G401 (cell line): ENCODE measurements at regions not wholly inside any gene's neighbourhood (a gene's known extent, or its start where the extent isn't known, plus 50 kb on each side); places are given as distances from the start of the nearest gene placed in this dataset.
A peak's percentile ranks its signal among the peaks of the same experiment; 100 is the strongest.
"Not testable (repeated sequence)": the region's sequence is repeated elsewhere in the genome, so short reads cannot be mapped to it uniquely, and the experiment has no call there.

Source experiments
- DNase-seq: peaks from one replicate; pipeline ENCODE4 v3.0.0-alpha.2; 2015; ENCODE audit warnings: low spot score
- in situ Hi-C: cut with HindIII; loops from 2 replicates; pipeline ENCODE4 v1.10.0; 2016; ENCODE audit warnings: low sequenced_read_pairs, mixed read lengths

DNA sequence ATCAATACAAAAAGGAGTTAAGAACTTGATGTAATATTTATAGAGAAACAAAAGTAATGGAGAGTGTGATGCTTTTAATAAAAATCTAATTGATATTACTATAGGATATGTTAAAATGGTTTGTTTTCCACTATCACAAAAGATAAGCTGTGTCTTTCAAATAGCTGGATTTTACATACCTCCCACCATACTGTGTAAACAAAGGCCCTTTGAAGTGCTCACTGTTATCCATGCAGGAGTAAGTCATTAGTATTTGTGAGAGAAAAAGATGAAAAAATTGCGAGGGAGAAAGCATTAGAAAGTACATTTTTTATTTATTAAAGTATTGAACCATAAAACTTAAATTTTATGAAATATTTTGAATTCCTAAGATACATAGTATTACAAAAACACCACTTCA lies 733.0 kb downstream of the GRIK2 start:
- in situ Hi-C loops, result no loop called here
- no peak for DNase-seq

DNA sequence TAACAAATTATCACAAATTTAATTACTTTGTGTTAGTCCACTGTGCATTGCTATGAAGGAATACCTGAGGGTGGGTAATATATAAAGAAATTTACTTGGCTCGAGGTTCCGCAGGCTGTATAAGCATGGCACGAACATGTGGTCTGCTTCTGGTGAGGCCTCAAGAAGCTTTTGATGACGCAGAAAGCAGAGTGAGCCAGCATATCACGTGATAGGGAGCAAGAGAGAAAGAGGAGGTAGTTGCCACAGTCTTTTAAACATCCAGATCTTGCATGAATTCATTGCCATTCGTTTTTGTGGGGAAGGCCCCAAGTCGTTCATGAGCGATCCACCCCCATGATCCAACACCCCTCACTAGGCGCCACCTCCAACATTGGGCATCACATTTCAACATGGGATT lies 733.7 kb downstream of the GRIK2 start:
- no peak for DNase-seq
- in situ Hi-C loops, result no loop called here

DNA sequence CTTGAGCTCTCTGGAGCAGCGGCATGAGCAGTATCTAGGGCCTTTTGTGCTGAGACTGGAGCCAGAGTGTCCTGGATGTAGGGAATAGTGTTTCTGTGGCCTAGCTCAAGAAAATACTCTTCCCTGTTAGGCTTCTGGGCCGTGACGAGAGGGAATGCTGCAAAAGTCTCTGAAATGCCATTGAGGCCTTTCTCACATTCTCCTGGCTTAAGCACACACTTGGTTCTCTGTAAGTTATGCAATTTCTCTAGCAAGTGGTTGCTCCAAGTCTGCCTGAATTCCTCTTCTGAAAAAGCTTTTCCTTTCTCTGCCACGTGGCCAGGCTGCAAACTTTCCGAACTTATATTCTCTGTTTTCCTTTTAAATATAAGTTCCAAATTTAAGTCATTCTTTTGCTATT lies 744.4 kb downstream of the GRIK2 start:
- in situ Hi-C loops, result no loop called here
- no peak for DNase-seq

DNA sequence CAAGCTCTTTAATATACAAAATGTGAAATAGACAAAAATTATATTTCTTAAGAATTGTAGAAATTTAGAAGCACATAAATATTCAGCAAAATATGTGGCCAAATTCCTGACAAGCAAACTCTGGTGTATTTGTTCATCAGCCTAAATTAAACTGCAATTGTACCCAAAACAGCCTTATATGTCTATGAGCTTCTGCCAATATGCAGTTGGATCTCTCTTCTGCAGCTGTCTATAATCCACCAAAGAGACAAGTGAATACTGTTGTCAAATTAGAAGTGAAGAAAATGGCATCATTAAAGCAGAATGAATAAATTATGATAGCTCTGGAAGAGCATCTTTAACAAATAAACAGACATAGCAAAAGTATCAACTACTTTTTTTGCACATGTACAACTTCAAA lies 755.7 kb downstream of the GRIK2 start:
- no peak for DNase-seq
- in situ Hi-C loops, result no loop called here

DNA sequence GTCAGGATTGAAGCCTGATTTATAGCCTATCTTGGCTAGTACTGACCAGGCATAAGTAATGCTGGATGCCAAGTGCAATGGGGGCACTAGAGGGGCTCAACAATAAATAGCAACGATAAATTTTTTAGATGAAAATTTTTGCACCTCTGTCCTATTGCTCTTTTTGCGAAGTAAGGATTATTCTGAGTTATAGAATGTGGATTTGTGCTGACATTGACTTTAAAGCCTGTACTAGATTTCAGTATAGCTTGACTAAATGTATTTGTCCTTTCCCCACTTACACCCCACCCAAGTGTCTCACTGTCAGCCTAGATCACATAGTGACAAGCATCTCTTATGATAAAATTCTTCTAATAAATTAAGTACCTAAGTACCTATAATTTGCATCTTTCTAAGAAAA lies 757.0 kb downstream of the GRIK2 start:
- in situ Hi-C loops, result no loop called here
- no peak for DNase-seq

DNA sequence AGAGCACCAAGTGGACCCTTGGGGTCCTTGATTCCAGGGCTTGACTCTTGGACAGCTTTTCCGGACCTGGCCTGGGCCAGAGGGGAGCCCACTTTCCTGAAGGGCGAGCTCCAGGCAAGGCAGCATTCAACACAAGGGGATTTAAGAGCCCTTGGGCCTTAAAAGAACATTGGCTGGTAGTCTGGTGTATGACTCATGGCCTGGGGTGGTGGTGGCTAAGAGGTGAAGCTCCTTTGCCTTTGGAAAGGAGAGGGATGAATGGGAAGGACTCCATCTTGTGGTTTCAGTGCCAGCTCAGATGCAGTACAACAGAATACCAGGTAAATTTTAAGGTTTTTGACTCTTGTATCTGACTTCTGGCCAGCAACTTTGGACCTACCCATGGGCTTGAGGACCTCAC lies 760.7 kb downstream of the GRIK2 start:
- no peak for DNase-seq
- in situ Hi-C loops, result no loop called here

DNA sequence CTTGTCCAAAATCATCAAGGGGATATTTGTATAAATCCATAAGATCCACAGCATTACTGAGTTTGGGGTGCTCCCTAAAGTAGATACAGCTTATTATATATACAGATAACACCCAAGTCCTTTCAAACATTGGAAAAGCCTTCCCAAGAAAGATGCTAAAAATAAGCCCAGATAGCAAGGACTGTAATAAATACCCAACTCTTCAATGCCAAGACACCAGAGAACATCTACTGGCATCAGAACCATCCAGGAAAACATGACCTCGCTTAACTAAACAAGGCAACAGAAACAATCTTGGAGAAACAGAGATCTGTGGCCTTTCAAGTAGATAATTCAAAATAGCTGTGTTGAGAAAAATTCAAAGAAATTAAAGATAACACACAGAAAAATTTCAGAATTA lies 761.4 kb downstream of the GRIK2 start:
- DNase-seq, result no peak
- in situ Hi-C loops, result no loop called here

DNA sequence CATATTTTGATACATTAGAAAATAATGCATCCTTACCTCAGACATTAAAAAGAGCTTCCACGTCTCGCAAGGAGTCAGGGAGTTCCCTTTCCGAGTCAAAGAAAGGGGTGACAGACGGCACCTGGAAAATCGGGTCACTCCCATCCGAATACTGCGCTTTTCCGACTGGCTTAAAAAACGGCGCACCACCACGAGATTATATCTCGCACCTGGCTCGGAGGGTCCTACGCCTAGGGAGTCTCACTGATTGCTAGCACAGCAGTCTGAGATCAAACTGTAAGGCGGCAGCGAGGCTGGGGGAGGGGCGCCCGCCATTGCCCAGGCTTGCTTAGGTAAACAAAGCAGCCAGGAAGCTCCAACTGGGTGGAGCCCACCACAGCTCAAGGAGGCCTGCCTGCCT lies 776.3 kb downstream of the GRIK2 start:
- in situ Hi-C loops, DNase-seq: not testable (repeated sequence)

DNA sequence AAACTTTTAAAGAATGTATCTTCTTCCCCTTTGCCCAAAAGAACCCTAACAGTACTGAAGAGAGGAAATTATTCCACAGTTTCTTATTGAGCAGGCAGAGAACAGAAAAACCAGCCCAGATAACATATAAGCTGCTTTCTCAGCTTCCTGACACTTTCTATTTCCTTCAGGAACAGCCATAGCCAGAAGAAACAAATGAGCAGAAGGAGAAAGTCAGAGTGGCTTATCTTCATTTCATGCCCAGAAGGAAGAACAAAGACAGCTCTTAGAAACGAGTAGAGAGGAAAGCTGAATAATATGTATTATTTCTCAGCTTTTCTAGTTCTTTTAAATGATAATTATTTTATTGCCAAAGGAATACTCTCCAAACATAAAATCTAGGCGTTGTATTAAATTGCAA lies 793.7 kb downstream of the GRIK2 start:
- in situ Hi-C loops, result no loop called here

DNA sequence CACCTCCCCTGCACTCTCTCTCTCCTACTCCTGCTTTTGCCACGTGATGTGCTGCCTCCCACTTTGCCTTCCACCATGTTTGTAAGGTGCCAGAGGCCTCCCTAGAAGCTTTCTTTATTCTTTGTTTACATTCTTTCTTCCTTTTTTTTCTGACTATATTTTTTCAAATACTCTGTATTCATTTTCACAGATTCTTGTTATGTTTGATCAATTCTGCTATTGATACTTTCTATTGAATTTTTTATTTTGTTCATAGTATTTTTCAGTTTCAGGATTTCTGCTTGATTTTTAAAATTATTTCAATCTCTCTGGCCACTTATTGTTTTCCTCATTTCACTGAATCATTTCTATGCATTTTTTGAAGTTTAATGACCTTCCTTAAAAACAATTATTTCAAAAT lies 801.8 kb downstream of the GRIK2 start:
- DNase-seq, result no peak
- in situ Hi-C loops, result no loop called here

More for the DNA sequence above, 793.7 kb downstream of the GRIK2 start:
- DNase-seq, result peak; percentile 14

DNA sequence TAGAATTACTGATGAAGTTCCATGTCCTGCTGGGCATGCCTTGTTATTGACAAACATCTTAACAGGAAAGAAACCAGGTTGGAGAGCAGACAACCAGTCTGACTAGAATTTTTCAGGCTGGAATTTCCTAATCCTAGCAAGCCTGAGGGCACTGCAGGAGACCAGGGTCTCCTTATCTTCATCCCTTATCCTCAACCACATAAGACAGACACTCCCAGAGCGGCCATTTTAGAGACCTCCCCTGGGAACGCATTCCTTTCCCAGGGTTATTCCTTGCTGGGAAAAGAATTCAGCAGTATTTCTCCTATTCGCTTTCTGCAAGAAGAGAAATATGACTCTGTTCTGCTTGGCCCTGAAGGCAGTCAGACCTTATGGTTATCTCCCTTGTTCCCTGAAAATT lies 803.7 kb downstream of the GRIK2 start:
- no peak for DNase-seq
- in situ Hi-C loops, result no loop called here

DNA sequence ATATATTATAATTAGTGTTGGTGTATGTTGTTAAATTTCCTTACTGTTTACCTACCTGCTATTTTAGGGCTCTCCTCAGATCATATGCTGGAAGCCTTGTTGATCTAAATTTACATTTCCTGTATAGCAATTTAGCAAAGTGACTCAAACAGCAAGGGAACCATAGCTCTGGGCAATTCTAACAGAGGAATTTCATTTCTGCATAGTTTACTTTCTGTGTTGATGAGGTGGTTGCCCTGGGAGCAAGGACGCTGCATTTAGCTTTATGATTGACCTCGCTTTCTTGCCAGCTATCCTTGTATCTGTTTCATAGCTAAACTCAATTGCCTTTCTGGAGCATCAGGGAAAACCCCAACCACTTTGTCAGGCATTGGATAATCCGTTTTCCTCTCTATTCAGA lies 810.8 kb downstream of the GRIK2 start:
- DNase-seq, result no peak
- in situ Hi-C loops, result no loop called here

DNA sequence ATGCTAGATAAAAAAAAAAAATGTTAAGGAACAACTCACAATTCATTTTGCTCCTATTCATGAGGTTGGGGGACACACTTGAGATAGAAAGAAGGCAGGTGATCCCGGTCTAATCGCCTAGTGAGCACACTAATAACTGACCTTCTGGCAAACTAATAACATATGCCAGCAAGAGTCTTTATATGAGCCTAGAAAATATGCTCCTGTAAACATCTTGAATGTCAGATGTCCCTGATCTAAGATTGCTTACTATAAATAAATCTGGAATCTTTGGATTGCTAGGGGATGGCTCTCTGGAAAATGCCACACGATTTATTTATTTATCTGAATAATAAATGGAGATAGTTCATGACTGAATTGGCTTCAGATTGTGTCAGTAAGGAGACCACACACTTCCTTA lies 821.9 kb downstream of the GRIK2 start:
- peak; percentile 82 for DNase-seq
- in situ Hi-C loops, result no loop called here

DNA sequence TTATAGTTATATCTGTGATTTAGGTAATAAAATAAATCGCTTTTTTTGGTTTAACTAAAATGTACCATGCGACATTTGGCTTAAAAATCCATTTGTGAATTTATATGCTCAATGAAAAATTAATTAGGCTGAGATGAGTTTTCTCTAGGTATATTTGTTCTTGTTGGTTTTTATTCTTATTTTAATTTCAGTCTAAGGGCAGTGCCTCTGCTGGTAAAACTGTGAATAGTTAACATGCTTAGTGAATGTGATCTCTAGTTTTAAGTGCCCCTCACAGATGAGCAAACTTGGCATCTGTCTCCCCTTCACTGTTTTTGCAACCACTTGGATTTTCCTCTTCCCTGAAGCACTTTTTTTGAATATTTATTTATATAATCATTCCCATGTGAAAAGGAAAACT lies 822.7 kb downstream of the GRIK2 start:
- in situ Hi-C loops, result no loop called here
- DNase-seq, result no peak

DNA sequence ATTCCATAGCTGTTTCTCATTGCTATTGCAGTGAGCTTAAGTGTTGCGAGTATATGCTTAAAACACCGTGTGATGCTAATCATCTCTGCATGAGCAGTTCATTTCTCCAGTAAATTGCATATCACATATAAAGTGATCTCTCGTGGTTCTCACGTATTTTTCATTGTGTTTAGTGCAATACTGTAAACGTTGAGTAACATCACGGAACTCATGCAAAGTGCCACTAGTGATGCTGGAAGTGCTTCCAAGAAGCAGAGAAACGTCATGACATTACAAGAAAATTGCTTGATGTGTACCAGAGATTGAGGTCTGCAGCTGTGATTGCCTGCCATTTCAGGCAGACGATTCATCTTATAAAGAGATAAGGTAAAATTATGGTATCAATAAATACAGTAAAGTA lies 830.4 kb downstream of the GRIK2 start:
- in situ Hi-C loops, result no loop called here
- no peak for DNase-seq

DNA sequence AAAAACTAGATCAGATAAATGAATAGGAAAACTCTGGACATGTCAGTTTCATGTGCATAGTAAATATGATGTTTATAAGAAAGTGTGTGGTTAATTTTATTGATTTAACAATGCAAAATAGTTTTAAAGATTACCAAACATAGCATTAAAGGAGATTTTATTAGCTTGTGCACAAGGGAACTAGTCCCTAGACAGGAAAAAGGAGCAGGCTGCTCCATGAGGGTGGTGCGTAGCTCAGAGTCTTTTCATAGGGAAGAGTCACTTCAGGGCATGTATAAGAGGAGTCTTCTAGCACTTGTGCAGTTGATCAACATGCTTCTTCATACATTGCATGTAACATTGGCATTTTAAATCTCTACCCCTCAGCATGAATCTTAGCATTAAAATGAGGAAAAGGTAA lies 835.8 kb downstream of the GRIK2 start:
- in situ Hi-C loops, result no loop called here
- no peak for DNase-seq
